Endodermal cell (in vitro differentiated cells): ENCODE measurements at regions not wholly inside any gene's neighbourhood (a gene's known extent, or its start where the extent isn't known, plus 50 kb on each side); places are given as distances from the start of the nearest gene placed in this dataset.
"Not testable (repeated sequence)": the region's sequence is repeated elsewhere in the genome, so short reads cannot be mapped to it uniquely, and the experiment has no call there.

Experiments used
- DNase-seq: peaks from one replicate; pipeline ENCODE4 v3.0.0-alpha.2; 2017
- H3K27ac ChIP-seq: 2 replicates; pipeline ENCODE4 v1.5.1; 2013; ENCODE audit warnings: mild to moderate bottlenecking, low read depth, low read length, moderate library complexity
- H3K27me3 ChIP-seq: 2 replicates; pipeline ENCODE4 v1.6.1; 2013; ENCODE audit warnings: mild to moderate bottlenecking, low read length, moderate library complexity; ENCODE audit not compliant: insufficient read depth, control insufficient read depth, poor library complexity, severe bottlenecking
- H3K36me3 ChIP-seq: 2 replicates; pipeline ENCODE4 v1.7.0; 2013; ENCODE audit warnings: mild to moderate bottlenecking, low read length, moderate library complexity; ENCODE audit not compliant: control insufficient read depth, insufficient read depth
- H3K4me1 ChIP-seq: one replicate; pipeline ENCODE4 v1.7.0; 2013; ENCODE audit warnings: low read length; ENCODE audit not compliant: control insufficient read depth, insufficient read depth
- H3K4me3 ChIP-seq: 2 replicates; pipeline ENCODE4 v1.5.1; 2013; ENCODE audit warnings: mild to moderate bottlenecking, low read length, moderate library complexity
- H3K9ac ChIP-seq: 2 replicates; pipeline ENCODE4 v1.6.1; 2013; ENCODE audit warnings: mild to moderate bottlenecking, low read length, moderate library complexity; ENCODE audit not compliant: poor library complexity, severe bottlenecking; ENCODE audit errors: extremely low read depth
- H3K9me3 ChIP-seq: 2 replicates; pipeline ENCODE4 v1.6.1; 2013; ENCODE audit warnings: mild to moderate bottlenecking, low read length, moderate library complexity; ENCODE audit not compliant: control insufficient read depth
- H3K27ac Mint-ChIP-seq: 2 replicates; pipeline ENCODE4 v1.8.0; 2020; ENCODE audit warnings: mixed read lengths
- H3K27me3 Mint-ChIP-seq: 2 replicates; pipeline ENCODE4 v1.8.0; 2021; ENCODE audit warnings: mild to moderate bottlenecking, mixed read lengths; ENCODE audit not compliant: insufficient read depth
- H3K36me3 Mint-ChIP-seq: 2 replicates; pipeline ENCODE4 v1.8.0; 2020; ENCODE audit warnings: low read depth, mixed read lengths
- H3K4me1 Mint-ChIP-seq: 2 replicates; pipeline ENCODE4 v1.8.0; 2020; ENCODE audit warnings: mixed read lengths
- H3K4me3 Mint-ChIP-seq: 2 replicates; pipeline ENCODE4 v1.8.0; 2020; ENCODE audit warnings: mild to moderate bottlenecking, moderate library complexity, mixed read lengths
- H3K9me3 Mint-ChIP-seq: 2 replicates; pipeline ENCODE4 v1.8.0; 2020; ENCODE audit warnings: mild to moderate bottlenecking, mixed read lengths
- WGBS, 2 experiments: methylation state at CpG; one replicate each; pipeline versions ENCODE4 v1.1.5 to v1.1.7; 2013; ENCODE audit warnings: missing lambda C conversion rate in 2 of 2, mixed read lengths in 1 of 2; ENCODE audit not compliant: insufficient coverage in 1 of 2, insufficient read length in 1 of 2; 5-methylcytosine and 5-hydroxymethylcytosine counted together
- TF ChIP-seq, protein P1 (sequence below): fragments of 200-600 bp; sonication (generic); conservative IDR thresholded peaks from 2 replicates; pipeline ENCODE4 v1.5.0; 2021; ENCODE audit warnings: antibody characterized with exemption, mild to moderate bottlenecking

DNA sequence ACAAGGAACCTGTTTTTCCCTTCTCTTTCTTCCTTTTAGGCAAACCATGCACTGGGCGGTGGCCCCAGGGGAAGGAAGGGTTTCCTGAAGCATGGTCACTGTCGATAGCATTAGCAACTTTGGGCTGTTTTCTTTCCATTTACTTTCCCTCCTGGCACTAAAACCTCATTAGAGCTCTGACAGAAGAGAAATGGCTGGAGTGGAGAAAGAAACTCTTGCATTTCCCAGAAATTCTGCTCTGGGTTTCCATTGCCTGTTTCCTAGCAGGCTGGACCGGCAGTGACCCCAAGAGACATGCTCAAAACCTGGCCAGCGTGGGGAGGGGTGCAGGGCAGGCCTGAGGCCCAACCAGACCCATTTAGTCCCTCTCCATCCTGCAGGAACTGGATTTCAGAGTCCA is 230.7 kb upstream of the CCL2 start:
- Mint-ChIP-seq H3K36me3 (no peaks in the 10 kb centered on the region), H3K9me3 (no peaks in the 10 kb centered on the region), H3K27me3 (no peaks in the 10 kb centered on the region), H3K27ac (no peak overlapping the region), H3K4me3 (no peak overlapping the region), H3K4me1 (peaks cover 13% of the 10 kb centered on the region)
- Histone ChIP-seq H3K9ac (no peak overlapping the region), H3K27ac (no peak overlapping the region), H3K27me3 (no peaks in the 10 kb centered on the region), H3K9me3 (no peaks in the 10 kb centered on the region), H3K4me1 (peaks cover 7% of the 10 kb centered on the region), H3K36me3 (no peaks in the 10 kb centered on the region), H3K4me3 (no peak overlapping the region)
- 87 to 92% methylated on average over 3 to 4 of the region's 4 CpGs for WGBS, 2 experiments
- DNase-seq, result no peak
- TF ChIP-seq, protein P1, sequence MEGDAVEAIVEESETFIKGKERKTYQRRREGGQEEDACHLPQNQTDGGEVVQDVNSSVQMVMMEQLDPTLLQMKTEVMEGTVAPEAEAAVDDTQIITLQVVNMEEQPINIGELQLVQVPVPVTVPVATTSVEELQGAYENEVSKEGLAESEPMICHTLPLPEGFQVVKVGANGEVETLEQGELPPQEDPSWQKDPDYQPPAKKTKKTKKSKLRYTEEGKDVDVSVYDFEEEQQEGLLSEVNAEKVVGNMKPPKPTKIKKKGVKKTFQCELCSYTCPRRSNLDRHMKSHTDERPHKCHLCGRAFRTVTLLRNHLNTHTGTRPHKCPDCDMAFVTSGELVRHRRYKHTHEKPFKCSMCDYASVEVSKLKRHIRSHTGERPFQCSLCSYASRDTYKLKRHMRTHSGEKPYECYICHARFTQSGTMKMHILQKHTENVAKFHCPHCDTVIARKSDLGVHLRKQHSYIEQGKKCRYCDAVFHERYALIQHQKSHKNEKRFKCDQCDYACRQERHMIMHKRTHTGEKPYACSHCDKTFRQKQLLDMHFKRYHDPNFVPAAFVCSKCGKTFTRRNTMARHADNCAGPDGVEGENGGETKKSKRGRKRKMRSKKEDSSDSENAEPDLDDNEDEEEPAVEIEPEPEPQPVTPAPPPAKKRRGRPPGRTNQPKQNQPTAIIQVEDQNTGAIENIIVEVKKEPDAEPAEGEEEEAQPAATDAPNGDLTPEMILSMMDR, result no peak

DNA sequence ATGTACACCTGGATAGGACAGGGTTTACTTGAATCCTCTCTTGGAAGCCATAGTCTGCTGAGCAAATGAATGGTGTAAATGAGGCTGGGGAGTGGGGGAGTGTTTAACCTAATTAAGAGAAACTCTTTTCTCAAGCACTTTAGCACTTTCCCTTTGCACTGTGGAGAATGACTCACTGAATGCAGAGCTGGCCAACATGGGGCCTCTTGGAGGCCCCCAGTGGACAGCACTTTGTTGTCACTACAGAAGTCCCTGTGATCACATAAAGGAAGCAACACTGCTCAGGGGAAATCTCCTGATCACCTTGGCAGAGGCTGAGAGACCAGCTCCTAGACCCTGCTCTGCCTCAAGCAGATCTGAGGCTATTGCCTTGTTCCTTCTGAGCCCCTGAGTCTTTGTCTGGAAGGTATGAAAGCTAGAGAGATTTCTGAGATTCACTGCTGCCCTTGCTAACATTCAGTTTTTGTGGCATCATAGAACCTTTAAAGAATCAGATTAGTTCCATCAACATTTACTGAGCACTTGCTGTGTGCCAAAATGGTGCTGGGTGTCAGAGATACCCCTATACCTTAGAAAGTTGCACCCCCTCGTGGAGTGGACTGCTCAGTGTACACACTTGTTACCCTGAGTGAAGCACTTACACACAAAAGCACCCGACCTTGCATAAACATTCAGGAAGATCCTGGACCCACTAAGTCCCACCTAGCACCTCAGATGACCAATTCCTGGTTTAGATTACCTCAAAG is 230.1 kb upstream of the CCL2 start:
- no peaks in the 10 kb centered on the region for H3K9me3 Mint-ChIP-seq
- H3K27ac Mint-ChIP-seq, result no peak overlapping the region
- Histone ChIP-seq H3K27ac (no peak overlapping the region), H3K9ac (no peak overlapping the region), H3K36me3 (no peaks in the 10 kb centered on the region), H3K4me3 (no peak overlapping the region), H3K4me1 (peaks cover 7% of the 10 kb centered on the region), H3K27me3 (no peaks in the 10 kb centered on the region), H3K9me3 (no peaks in the 10 kb centered on the region)
- H3K27me3 Mint-ChIP-seq, result no peaks in the 10 kb centered on the region
- peaks cover 18% of the 10 kb centered on the region for H3K4me1 Mint-ChIP-seq
- 83% methylated on average over 2 of the region's 2 CpGs; no CpG with 5 or more reads in 1 of the 2 experiments for WGBS, 2 experiments
- no peak overlapping the region for H3K4me3 Mint-ChIP-seq
- TF ChIP-seq, protein P1, result peak; percentile 52
- no peaks in the 10 kb centered on the region for H3K36me3 Mint-ChIP-seq
- peak; percentile 70 for DNase-seq

DNA sequence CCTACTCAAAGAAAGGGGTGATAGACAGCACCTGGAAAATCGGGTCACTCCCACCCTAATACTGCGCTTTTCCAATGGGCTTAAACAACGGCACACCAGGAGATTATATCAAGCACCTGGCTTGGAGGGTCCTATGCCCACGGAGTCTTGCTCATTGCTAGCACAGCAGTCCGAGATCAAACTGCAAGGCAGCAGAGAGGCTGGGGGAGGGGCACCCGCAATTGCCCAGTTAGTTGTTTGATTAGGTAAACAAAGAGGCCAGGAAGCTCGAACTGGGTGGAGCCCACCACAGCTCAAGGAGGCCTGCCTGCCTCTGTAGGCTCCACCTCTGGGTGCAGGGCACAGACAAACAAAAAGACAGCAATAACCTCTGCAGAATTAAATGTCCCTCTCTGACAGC is 224.5 kb upstream of the CCL2 start:
- H3K27me3 Mint-ChIP-seq, result not testable (repeated sequence)

DNA sequence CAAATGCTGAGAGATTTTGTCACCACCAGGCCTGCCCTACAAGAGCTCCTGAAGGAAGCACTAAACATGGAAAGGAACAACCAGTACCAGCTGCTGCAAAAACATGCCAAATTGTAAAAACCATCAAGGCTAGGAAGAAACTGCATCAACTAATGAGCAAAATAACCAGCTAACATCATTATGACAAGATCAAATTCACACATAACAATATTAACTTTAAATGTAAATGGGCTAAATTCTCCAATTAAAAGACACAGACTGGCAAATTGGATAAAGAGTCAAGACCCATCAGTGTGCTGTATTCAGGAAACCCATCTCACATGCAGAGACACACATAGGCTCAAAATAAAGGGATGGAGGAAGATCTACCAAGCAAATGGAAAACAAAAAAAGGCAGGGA is 222.8 kb upstream of the CCL2 start:
- H3K36me3 ChIP-seq, H3K27me3 Mint-ChIP-seq, H3K4me3 ChIP-seq, H3K36me3 Mint-ChIP-seq, H3K27me3 ChIP-seq, H3K9ac ChIP-seq, H3K27ac ChIP-seq, H3K4me1 ChIP-seq, H3K9me3 ChIP-seq, H3K4me3 Mint-ChIP-seq, H3K27ac Mint-ChIP-seq, DNase-seq: not testable (repeated sequence)
- Mint-ChIP-seq H3K4me1 (peaks cover 15% of the 10 kb centered on the region), H3K9me3 (peaks cover 47% of the 10 kb centered on the region)

More for the DNA sequence above, 224.5 kb upstream of the CCL2 start:
- not testable (repeated sequence) for H3K4me3 ChIP-seq, H3K4me3 Mint-ChIP-seq, H3K27ac ChIP-seq, H3K36me3 ChIP-seq, H3K36me3 Mint-ChIP-seq, H3K27ac Mint-ChIP-seq, H3K9me3 ChIP-seq, H3K27me3 ChIP-seq, H3K4me1 ChIP-seq, H3K9ac ChIP-seq
- WGBS, 2 experiments, result 76 to 82% methylated on average over 6 to 7 of the region's 7 CpGs
- Mint-ChIP-seq H3K4me1 (peaks cover 15% of the 10 kb centered on the region), H3K9me3 (peaks cover 43% of the 10 kb centered on the region)
- DNase-seq, result peak; percentile 67

DNA sequence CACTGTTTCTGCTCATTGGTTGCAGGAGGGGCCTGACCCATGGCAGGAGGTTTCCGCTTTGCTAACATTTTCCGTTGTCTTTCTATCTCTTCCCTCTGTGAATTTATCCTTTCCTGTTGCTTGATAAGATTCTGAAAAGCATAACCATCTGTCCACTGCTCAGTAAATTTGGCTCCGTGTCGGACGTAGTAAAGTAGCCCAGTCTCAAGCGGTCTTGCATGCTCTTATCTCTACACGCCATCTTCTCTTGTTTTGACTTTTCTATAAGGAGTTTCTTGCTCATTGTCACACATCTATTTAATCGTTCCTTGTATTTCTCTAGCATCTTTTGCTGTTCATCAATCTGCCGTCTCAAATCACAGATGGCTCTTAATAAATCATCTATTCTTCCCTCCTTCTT is 216.3 kb upstream of the CCL2 start:
- H3K4me1 ChIP-seq, H3K36me3 ChIP-seq, H3K9me3 ChIP-seq, H3K27me3 ChIP-seq, H3K27ac Mint-ChIP-seq, H3K4me3 Mint-ChIP-seq, DNase-seq, H3K27ac ChIP-seq, H3K4me1 Mint-ChIP-seq, H3K27me3 Mint-ChIP-seq, H3K36me3 Mint-ChIP-seq, H3K4me3 ChIP-seq, H3K9ac ChIP-seq: not testable (repeated sequence)
- WGBS, 2 experiments, result 87 to 94% methylated on average over 8 to 9 of the region's 9 CpGs
- peaks cover 12% of the 10 kb centered on the region for H3K9me3 Mint-ChIP-seq

DNA sequence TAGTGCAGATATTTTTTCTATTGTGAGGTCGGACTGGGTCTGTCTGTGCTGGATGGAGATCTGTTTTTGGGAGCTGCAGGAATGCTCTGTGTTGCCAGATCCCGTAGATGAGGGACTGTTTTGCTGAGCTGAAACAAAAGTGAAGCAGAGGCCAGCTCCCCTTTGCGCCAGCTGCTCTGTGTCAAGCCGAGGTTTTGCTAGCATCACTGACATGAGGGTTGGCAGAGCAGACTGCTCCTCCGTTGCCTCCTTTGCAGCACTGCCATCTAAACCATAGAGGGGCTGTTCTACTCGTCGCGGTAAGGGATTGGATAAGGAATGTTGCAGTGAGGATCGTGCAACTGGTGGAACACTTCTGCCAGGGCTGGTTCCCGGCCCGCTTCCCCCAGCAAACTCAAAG is 215.9 kb upstream of the CCL2 start:
- not testable (repeated sequence) for H3K4me1 Mint-ChIP-seq, H3K27me3 Mint-ChIP-seq, H3K27ac ChIP-seq, H3K4me1 ChIP-seq, H3K9me3 Mint-ChIP-seq, H3K9ac ChIP-seq, H3K36me3 Mint-ChIP-seq, H3K27ac Mint-ChIP-seq, H3K9me3 ChIP-seq, H3K27me3 ChIP-seq, DNase-seq, H3K4me3 Mint-ChIP-seq, H3K36me3 ChIP-seq, H3K4me3 ChIP-seq
- WGBS, 2 experiments, result 80 to 96% methylated on average over 1 to 10 of the region's 11 CpGs
